Thyroid gland (tissue), 4 donors: ENCODE measurements at regions not wholly inside any gene's neighbourhood (a gene's known extent, or its start where the extent isn't known, plus 50 kb on each side); places are given as distances from the start of the nearest gene placed in this dataset.
"Not testable (repeated sequence)": the region's sequence is repeated elsewhere in the genome, so short reads cannot be mapped to it uniquely, and the experiment has no call there.

Source experiments
- DNase-seq, 2 donors: peaks; one replicate each; pipeline ENCODE4 v3.0.0-alpha.2; 2019
- H3K27ac ChIP-seq, 3 donors: fragments of 200-600 bp; sonication (generic); 1 replicate in 2 of 3; 2 replicates in 1 of 3; pipeline ENCODE4 v1.5.1; 2016 to 2019; ENCODE audit warnings: mild to moderate bottlenecking in 1 of 3, moderate library complexity in 1 of 3
- H3K27me3 ChIP-seq: fragments of 200-600 bp; sonication (generic); one replicate; pipeline ENCODE4 v1.5.1; 2019
- H3K36me3 ChIP-seq, 2 donors: fragments of 200-600 bp; sonication (generic); one replicate each; pipeline ENCODE4 v1.5.1; 2016 to 2019
- H3K4me1 ChIP-seq, 2 donors: fragments of 200-600 bp; sonication (generic); one replicate each; pipeline ENCODE4 v1.5.1; 2017 to 2019
- H3K4me3 ChIP-seq, 3 donors: fragments of 200-600 bp; sonication (generic); replicated peaks in 1 of 3; 1 replicate in 2 of 3; 2 replicates in 1 of 3; pipeline ENCODE4 v1.5.1; 2016; ENCODE audit warnings: mild to moderate bottlenecking in 1 of 3
- H3K9me3 ChIP-seq: fragments of 200-600 bp; sonication (generic); one replicate; pipeline ENCODE4 v1.5.1; 2017
- CTCF ChIP-seq, 6 experiments: fragments of 200-600 bp in 3 of 6; fragments of 450-650 bp in 3 of 6; sonication (generic) in 3 of 6; IDR thresholded peaks; one replicate each; pipeline ENCODE4 v1.5.1; 2016 to 2019; ENCODE audit warnings: antibody characterized with exemption in 6 of 6, mild to moderate bottlenecking in 2 of 6, inconsistent platforms in 1 of 6, moderate library complexity in 1 of 6
- POLR2A ChIP-seq, 2 donors: fragments of 450-650 bp; IDR thresholded peaks; one replicate each; pipeline ENCODE4 v1.6.1; 2017; ENCODE audit warnings: antibody characterized with exemption in 2 of 2, mild to moderate bottlenecking in 2 of 2, moderate library complexity in 1 of 2
- WGBS, 2 donors: methylation state at CpG; one replicate each; pipeline ENCODE4 v1.1.5; 2017; 5-methylcytosine and 5-hydroxymethylcytosine counted together
- intact Hi-C: fragments of 100-400 bp; cut with DNase I; formaldehyde crosslinking; loops from one replicate; pipeline ENCODE4 v1.15.1; 2023

GRCh38 chr10:61197057-61197456, 253.1 kb upstream of the RHOBTB1 start:
- Histone ChIP-seq H3K4me3 (no peak overlapping the region), H3K27ac (no peak overlapping the region), H3K36me3 (no peaks in the 10 kb centered on the region), H3K27me3 (no peaks in the 10 kb centered on the region), H3K4me1 (no peaks in the 10 kb centered on the region), H3K9me3 (no peaks in the 10 kb centered on the region)
- DNase-seq, result no peak
- intact Hi-C loops, result no loop called here
- TF ChIP-seq POLR2A (IDR thresholded peaks at IDR 0.05), result no peak
- TF ChIP-seq CTCF (IDR thresholded peaks at IDR 0.05), result no peak
- 6 to 15% methylated on average over 1 of the region's 1 CpG for WGBS, 2 donors

GRCh38 chr10:61195211-61195610, 251.2 kb upstream of the RHOBTB1 start:
- Histone ChIP-seq H3K36me3 (no peaks in the 10 kb centered on the region), H3K27ac (no peak overlapping the region), H3K4me1 (no peaks in the 10 kb centered on the region), H3K27me3 (no peaks in the 10 kb centered on the region), H3K9me3 (no peaks in the 10 kb centered on the region), H3K4me3 (no peak overlapping the region)
- DNase-seq, result no peak
- TF ChIP-seq POLR2A (IDR thresholded peaks at IDR 0.05) (no peak), CTCF (IDR thresholded peaks at IDR 0.05) (no peak)
- intact Hi-C loops, result no loop called here

- H3K36me3 ChIP-seq, H3K9me3 ChIP-seq, H3K27me3 ChIP-seq, intact Hi-C loops, H3K4me3 ChIP-seq, DNase-seq, H3K27ac ChIP-seq, H3K4me1 ChIP-seq: not testable (repeated sequence)
- 78 to 92% methylated on average over 2 of the region's 2 CpGs for WGBS, 2 donors
Observed at GRCh38 chr10:61192589-61192988, 248.6 kb upstream of the RHOBTB1 start.

GRCh38 chr10:61192042-61192441, 248.1 kb upstream of the RHOBTB1 start:
- H3K27me3 ChIP-seq, result no peaks in the 10 kb centered on the region
- intact Hi-C loops, result no loop called here
- no peak overlapping the region for H3K4me3 ChIP-seq
- no peaks in the 10 kb centered on the region for H3K4me1 ChIP-seq
- H3K36me3 ChIP-seq, result no peaks in the 10 kb centered on the region
- H3K9me3 ChIP-seq, result no peaks in the 10 kb centered on the region
- H3K27ac ChIP-seq, result no peak overlapping the region
- no peak for DNase-seq
- 97 to 98% methylated on average over 3 of the region's 3 CpGs for WGBS, 2 donors
- TF ChIP-seq POLR2A (IDR thresholded peaks at IDR 0.05) (no peak), CTCF (IDR thresholded peaks at IDR 0.05) (no peak)

GRCh38 chr10:61189912-61190311, 245.9 kb upstream of the RHOBTB1 start:
- no peaks in the 10 kb centered on the region for H3K36me3 ChIP-seq
- H3K9me3 ChIP-seq, result no peaks in the 10 kb centered on the region
- H3K4me1 ChIP-seq, result no peaks in the 10 kb centered on the region
- H3K27ac ChIP-seq, result no peak overlapping the region
- no peaks in the 10 kb centered on the region for H3K27me3 ChIP-seq
- 98 to 99% methylated on average over 2 of the region's 2 CpGs for WGBS, 2 donors
- intact Hi-C loops, result no loop called here
- no peak for DNase-seq
- TF ChIP-seq POLR2A (IDR thresholded peaks at IDR 0.05) (no peak), CTCF (IDR thresholded peaks at IDR 0.05) (no peak)
- no peak overlapping the region for H3K4me3 ChIP-seq

- Histone ChIP-seq H3K27ac (no peak overlapping the region), H3K9me3 (no peaks in the 10 kb centered on the region), H3K4me1 (no peaks in the 10 kb centered on the region), H3K4me3 (no peak overlapping the region), H3K36me3 (no peaks in the 10 kb centered on the region), H3K27me3 (no peaks in the 10 kb centered on the region)
- intact Hi-C loops, result no loop called here
- TF ChIP-seq POLR2A (IDR thresholded peaks at IDR 0.05), result no peak
- TF ChIP-seq CTCF (IDR thresholded peaks at IDR 0.05), result no peak
- DNase-seq, result no peak
Observed at GRCh38 chr10:61188691-61189090, 244.7 kb upstream of the RHOBTB1 start.
